Ovary (tissue), 7 donors: ENCODE measurements at regions not wholly inside any gene's neighbourhood (a gene's known extent, or its start where the extent isn't known, plus 50 kb on each side); places are given as distances from the start of the nearest gene placed in this dataset.

ENCODE experiments used
- DNase-seq, 5 donors: peaks; one replicate each; pipeline ENCODE4 v3.0.0-alpha.2; 2019 to 2020
- H3K27ac ChIP-seq, 2 donors: fragments of 200-600 bp; one replicate each; pipeline versions ENCODE4 v1.5.1 to v1.8.0; 2019 to 2022
- H3K27me3 ChIP-seq: fragments of 200-600 bp; one replicate; pipeline ENCODE4 v1.8.0; 2022
- H3K36me3 ChIP-seq: fragments of 200-600 bp; sonication (generic); one replicate; pipeline ENCODE4 v1.5.1; 2019
- H3K4me1 ChIP-seq: one replicate; pipeline ENCODE4 v1.8.1; 2013; ENCODE audit warnings: mild to moderate bottlenecking, moderate library complexity; ENCODE audit not compliant: insufficient read depth
- H3K4me3 ChIP-seq: fragments of 200-600 bp; sonication (generic); one replicate; pipeline ENCODE4 v1.5.1; 2017
- H3K9me3 ChIP-seq, 2 donors: fragments of 200-600 bp in 1 of 2; sonication (generic) in 1 of 2; one replicate each; pipeline versions ENCODE4 v1.5.1 to v1.8.1; 2013 to 2019; ENCODE audit warnings: mild to moderate bottlenecking in 1 of 2, moderate library complexity in 1 of 2
- CTCF ChIP-seq, 3 donors: fragments of 450-650 bp in 2 of 3; fragments of 200-600 bp in 1 of 3; IDR thresholded peaks; one replicate each; pipeline versions ENCODE4 v1.5.1 to v1.8.0; 2016 to 2022; ENCODE audit warnings: antibody characterized with exemption in 3 of 3, mild to moderate bottlenecking in 1 of 3
- EP300 ChIP-seq: sonication (generic); formaldehyde crosslinking; IDR thresholded peaks from one replicate; pipeline ENCODE4 v1.6.1; 2017; ENCODE audit warnings: antibody characterized with exemption
- POLR2A ChIP-seq: fragments of 450-650 bp; IDR thresholded peaks from one replicate; pipeline ENCODE4 v1.6.1; 2017; ENCODE audit warnings: antibody characterized with exemption, mild to moderate bottlenecking, moderate library complexity
- WGBS, 3 donors: extraction: QIAGEN DNeasy Blood & Tissue Kit in 1 of 3; methylation state at CpG; one replicate each; pipeline versions ENCODE4 v1.1.5 to v1.1.7; 2013 to 2017; 5-methylcytosine and 5-hydroxymethylcytosine counted together
- intact Hi-C, 4 donors: fragments of 100-400 bp; cut with DNase I; formaldehyde crosslinking; loops; one replicate each; pipeline versions ENCODE4 v1.11.0 to v1.15.1; 2022 to 2023
- donor health status: DM: no; HTN: no; CAD: no; lungs with moderate emphysema.
- donor health status: DM: no; HTN: no; CAD: no.
- donor health status: Bipolar disorder and iron deficiency.
- donor health status: DM: no; HTN: no; CAD: no.
- donor health status: DM: yes; HTN: yes; CAD: no.

- Histone ChIP-seq H3K4me3 (no peak overlapping the region), H3K9me3 (no peaks in the 10 kb centered on the region), H3K36me3 (no peaks in the 10 kb centered on the region), H3K27me3 (no peaks in the 10 kb centered on the region), H3K4me1 (peaks cover 2% of the 10 kb centered on the region), H3K27ac (no peak overlapping the region)
- 93 to 99% (median 96%) methylated on average over 2 of the region's 2 CpGs for WGBS, 3 donors
- intact Hi-C loops: no loop called here
- no peak for DNase-seq
- TF ChIP-seq EP300 (no peak), CTCF (IDR thresholded peaks at IDR 0.05) (no peak), POLR2A (no peak)
Measured at GRCh38 chr16:65421596-65421995, 299.7 kb upstream of the CDH11 start.

- 17 to 48% (median 26%) methylated on average over 6 of the region's 6 CpGs for WGBS, 3 donors
Measured at GRCh38 chr16:65418435-65418834, 296.6 kb upstream of the CDH11 start.

DNA sequence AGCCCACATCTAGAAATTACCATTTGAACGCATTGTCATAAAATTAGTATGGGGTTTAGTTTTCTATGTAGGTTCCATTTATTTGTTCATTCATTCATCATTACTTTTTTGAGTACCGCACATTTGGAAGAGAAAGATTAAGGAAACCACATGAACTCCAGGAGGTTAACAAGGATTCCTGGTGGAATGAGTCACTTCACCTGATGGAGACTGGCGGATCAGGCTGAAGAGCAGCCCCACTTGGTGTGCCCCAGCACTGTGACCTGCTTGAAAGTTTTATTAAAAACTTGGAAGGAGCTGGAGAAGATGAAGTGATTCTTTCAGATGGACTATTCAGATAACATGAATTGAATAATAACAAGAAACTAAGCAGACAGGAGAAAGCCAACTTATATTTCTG, 293.6 kb upstream of the CDH11 start:
- intact Hi-C loops: no loop called here
- H3K4me3 ChIP-seq: no peak overlapping the region
- H3K9me3 ChIP-seq: no peaks in the 10 kb centered on the region
- DNase-seq: no peak
- H3K36me3 ChIP-seq: no peaks in the 10 kb centered on the region
- H3K27me3 ChIP-seq: no peaks in the 10 kb centered on the region
- H3K4me1 ChIP-seq: peaks cover 2% of the 10 kb centered on the region
- no peak overlapping the region for H3K27ac ChIP-seq
- WGBS, 3 donors: 91 to 97% (median 96%) methylated on average over 3 of the region's 3 CpGs
- TF ChIP-seq CTCF (IDR thresholded peaks at IDR 0.05): no peak
- TF ChIP-seq EP300: no peak
- TF ChIP-seq POLR2A: no peak

More at GRCh38 chr16:65418435-65418834, 296.6 kb upstream of the CDH11 start:
- Histone ChIP-seq H3K4me3 (no peak overlapping the region), H3K4me1 (peaks cover 2% of the 10 kb centered on the region), H3K9me3 (no peaks in the 10 kb centered on the region), H3K36me3 (no peaks in the 10 kb centered on the region), H3K27me3 (no peaks in the 10 kb centered on the region), H3K27ac (no peak overlapping the region)
- intact Hi-C loops: no loop called here
- DNase-seq: no peak
- TF ChIP-seq EP300: no peak
- no peak for TF ChIP-seq POLR2A
- no peak for TF ChIP-seq CTCF (IDR thresholded peaks at IDR 0.05)

- DNase-seq: no peak
- intact Hi-C loops: no loop called here
- peaks cover 2% of the 10 kb centered on the region for H3K4me1 ChIP-seq
- WGBS, 3 donors: 75 to 82% (median 80%) methylated on average over 7 of the region's 7 CpGs
- TF ChIP-seq EP300: no peak
- no peak for TF ChIP-seq POLR2A
- no peak for TF ChIP-seq CTCF (IDR thresholded peaks at IDR 0.05)
- no peaks in the 10 kb centered on the region for H3K36me3 ChIP-seq
- no peaks in the 10 kb centered on the region for H3K27me3 ChIP-seq
- H3K9me3 ChIP-seq: no peaks in the 10 kb centered on the region
- no peak overlapping the region for H3K27ac ChIP-seq
- no peak overlapping the region for H3K4me3 ChIP-seq
Measured at GRCh38 chr16:65414284-65414984, 292.6 kb upstream of the CDH11 start.
